Cardiac muscle cell (in vitro differentiated cells and primary cell): ENCODE measurements at regions not wholly inside any gene's neighbourhood (a gene's known extent, or its start where the extent isn't known, plus 50 kb on each side); places are given as distances from the start of the nearest gene placed in this dataset.
A peak's percentile ranks its signal among the peaks of the same experiment; 100 is the strongest.

ENCODE experiments used
- DNase-seq, 2 donors: peaks; one replicate each; pipeline versions ENCODE4 v3.0.0 to v3.0.0-alpha.2; 2010 to 2017; ENCODE audit warnings: low read depth in 1 of 2, low spot score in 1 of 2
- H3K27ac ChIP-seq: fragments of 200-600 bp; sonication (generic); 2 replicates; pipeline ENCODE4 v1.5.1; 2016
- H3K27me3 ChIP-seq: fragments of 200-600 bp; sonication (generic); 2 replicates; pipeline ENCODE4 v1.6.0; 2016; ENCODE audit warnings: control low read depth
- H3K36me3 ChIP-seq: fragments of 200-600 bp; sonication (generic); 2 replicates; pipeline ENCODE4 v1.5.1; 2016; ENCODE audit warnings: control low read depth
- H3K4me1 ChIP-seq: fragments of 200-600 bp; sonication (generic); 2 replicates; pipeline ENCODE4 v1.8.1; 2017; ENCODE audit warnings: low read depth, mild to moderate bottlenecking, mixed run types
- H3K4me3 ChIP-seq: fragments of 200-600 bp; sonication (generic); 2 replicates; pipeline ENCODE4 v1.5.1; 2016; ENCODE audit warnings: mild to moderate bottlenecking
- H3K9me3 ChIP-seq: fragments of 200-600 bp; sonication (generic); 2 replicates; pipeline ENCODE4 v1.5.1; 2017; ENCODE audit warnings: low read depth, mild to moderate bottlenecking, control low read depth
- TF ChIP-seq, protein P1 (sequence below): IDR thresholded peaks from 2 replicates; pipeline ENCODE4 v1.5.1; 2012; ENCODE audit warnings: low read depth, mild to moderate bottlenecking, low read length

GRCh38 chr1:143691971-143692529, 279.7 kb downstream of the FAM72C start:
- Histone ChIP-seq H3K4me3 (no peak overlapping the region), H3K9me3 (no peaks in the 10 kb centered on the region)
- TF ChIP-seq, protein P1, sequence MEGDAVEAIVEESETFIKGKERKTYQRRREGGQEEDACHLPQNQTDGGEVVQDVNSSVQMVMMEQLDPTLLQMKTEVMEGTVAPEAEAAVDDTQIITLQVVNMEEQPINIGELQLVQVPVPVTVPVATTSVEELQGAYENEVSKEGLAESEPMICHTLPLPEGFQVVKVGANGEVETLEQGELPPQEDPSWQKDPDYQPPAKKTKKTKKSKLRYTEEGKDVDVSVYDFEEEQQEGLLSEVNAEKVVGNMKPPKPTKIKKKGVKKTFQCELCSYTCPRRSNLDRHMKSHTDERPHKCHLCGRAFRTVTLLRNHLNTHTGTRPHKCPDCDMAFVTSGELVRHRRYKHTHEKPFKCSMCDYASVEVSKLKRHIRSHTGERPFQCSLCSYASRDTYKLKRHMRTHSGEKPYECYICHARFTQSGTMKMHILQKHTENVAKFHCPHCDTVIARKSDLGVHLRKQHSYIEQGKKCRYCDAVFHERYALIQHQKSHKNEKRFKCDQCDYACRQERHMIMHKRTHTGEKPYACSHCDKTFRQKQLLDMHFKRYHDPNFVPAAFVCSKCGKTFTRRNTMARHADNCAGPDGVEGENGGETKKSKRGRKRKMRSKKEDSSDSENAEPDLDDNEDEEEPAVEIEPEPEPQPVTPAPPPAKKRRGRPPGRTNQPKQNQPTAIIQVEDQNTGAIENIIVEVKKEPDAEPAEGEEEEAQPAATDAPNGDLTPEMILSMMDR: no peak

DNA sequence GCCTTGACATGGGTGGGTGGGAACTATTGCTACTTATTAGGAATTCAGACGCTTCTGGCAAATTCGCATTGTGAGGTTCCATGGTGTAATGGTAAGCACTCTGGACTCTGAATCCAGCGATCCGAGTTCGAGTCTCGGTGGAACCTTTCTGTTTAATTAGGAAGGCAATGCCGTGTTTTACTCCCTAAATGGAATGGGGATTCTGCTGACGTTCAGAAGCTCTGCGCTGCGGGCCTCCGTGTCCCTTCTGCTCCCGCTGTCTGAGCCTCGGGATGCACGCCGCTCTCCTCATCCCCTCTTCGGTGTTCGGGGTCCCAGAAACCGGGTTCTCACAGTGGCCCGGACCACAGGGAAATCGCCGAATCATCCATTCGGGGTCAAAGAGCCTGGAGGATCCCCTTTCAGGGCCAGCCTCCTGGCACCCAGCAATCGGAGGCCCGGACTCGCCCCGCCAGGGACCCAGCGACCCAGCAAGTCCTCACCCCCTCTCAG, 280.3 kb downstream of the FAM72C start:
- Histone ChIP-seq H3K9me3 (no peaks in the 10 kb centered on the region), H3K4me1 (no peaks in the 10 kb centered on the region), H3K27me3 (peaks cover 34% of the 10 kb centered on the region), H3K27ac (no peak overlapping the region), H3K36me3 (no peaks in the 10 kb centered on the region), H3K4me3 (no peak overlapping the region)
- TF ChIP-seq, protein P1: no peak
- DNase-seq: peak in 1 of 2 donors; percentile 19

More at GRCh38 chr1:143691971-143692529, 279.7 kb downstream of the FAM72C start:
- no peaks in the 10 kb centered on the region for H3K36me3 ChIP-seq
- H3K27ac ChIP-seq: no peak overlapping the region
- H3K4me1 ChIP-seq: no peaks in the 10 kb centered on the region
- DNase-seq: no peak
- peaks cover 39% of the 10 kb centered on the region for H3K27me3 ChIP-seq

DNA sequence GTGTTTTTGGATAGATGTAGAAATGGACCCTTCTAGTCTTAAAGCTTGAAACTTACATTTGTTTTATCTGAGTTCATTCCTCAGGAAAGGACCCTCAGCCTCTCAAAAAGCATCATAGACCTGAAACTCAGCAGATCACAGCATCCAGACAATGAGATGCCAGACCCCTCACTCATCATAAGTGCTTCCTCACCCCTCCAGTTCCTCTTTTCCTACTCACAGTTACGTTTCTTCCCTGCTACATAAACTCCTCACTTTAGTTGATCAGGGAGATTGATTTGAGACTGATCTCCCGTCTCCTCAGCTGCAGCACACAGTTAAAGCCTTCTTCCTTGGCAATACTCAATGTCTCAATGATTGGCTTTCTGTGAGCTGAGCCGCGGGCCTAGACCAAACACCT, 282.0 kb downstream of the FAM72C start:
- no peak overlapping the region for H3K27ac ChIP-seq
- H3K36me3 ChIP-seq: no peaks in the 10 kb centered on the region
- TF ChIP-seq, protein P1: no peak
- no peaks in the 10 kb centered on the region for H3K9me3 ChIP-seq
- H3K4me3 ChIP-seq: no peak overlapping the region
- H3K27me3 ChIP-seq: peaks cover 24% of the 10 kb centered on the region
- H3K4me1 ChIP-seq: no peaks in the 10 kb centered on the region
- no peak for DNase-seq

GRCh38 chr1:143680304-143680703, 291.5 kb downstream of the FAM72C start:
- Histone ChIP-seq H3K27me3 (peaks cover 3% of the 10 kb centered on the region), H3K4me1 (no peaks in the 10 kb centered on the region), H3K27ac (no peak overlapping the region), H3K36me3 (no peaks in the 10 kb centered on the region), H3K9me3 (no peaks in the 10 kb centered on the region), H3K4me3 (no peak overlapping the region)
- no peak for DNase-seq
- TF ChIP-seq, protein P1: no peak

DNA sequence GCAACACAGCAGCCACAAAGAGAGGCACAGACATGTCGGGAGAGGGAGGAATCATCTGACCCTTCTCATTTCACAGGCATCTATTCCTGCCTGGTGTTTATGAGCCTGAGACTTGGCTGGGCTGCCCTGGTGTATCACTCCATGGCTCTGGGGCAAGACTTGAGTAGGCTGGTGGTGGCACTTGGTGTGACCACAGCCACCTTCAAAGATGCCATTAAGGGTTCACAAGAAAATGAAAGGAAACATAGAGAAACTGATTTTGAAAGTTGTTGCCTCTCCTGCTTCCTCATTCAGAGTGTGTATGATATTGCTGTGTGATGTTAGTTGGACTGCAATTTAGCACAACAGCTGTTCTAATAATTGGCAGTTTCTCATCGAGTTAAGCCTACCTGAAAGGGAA, 298.8 kb downstream of the FAM72C start:
- H3K4me3 ChIP-seq: no peak overlapping the region
- no peak overlapping the region for H3K27ac ChIP-seq
- peaks cover 7% of the 10 kb centered on the region for H3K27me3 ChIP-seq
- no peaks in the 10 kb centered on the region for H3K36me3 ChIP-seq
- no peak for DNase-seq
- no peaks in the 10 kb centered on the region for H3K9me3 ChIP-seq
- no peaks in the 10 kb centered on the region for H3K4me1 ChIP-seq
- TF ChIP-seq, protein P1: no peak
